Hematopoietic multipotent progenitor cell treated with erythropoietin and hydrocortisone succinate and interleukin-3 and kit ligand, for 15 days (in vitro differentiated cells): ENCODE measurements at regions not wholly inside any gene's neighbourhood (a gene's known extent, or its start where the extent isn't known, plus 50 kb on each side); places are given as distances from the start of the nearest gene placed in this dataset.
"Not testable (repeated sequence)": the region's sequence is repeated elsewhere in the genome, so short reads cannot be mapped to it uniquely, and the experiment has no call there.

Experiments
- DNase-seq: peaks from one replicate; pipeline ENCODE4 v3.0.0-alpha.2; 2015; ENCODE audit warnings: low spot score

GRCh38 chr9:31587146-31587545 is 797.3 kb upstream of the ACO1 start:
- no peak for DNase-seq

GRCh38 chr9:31588006-31588405 is 796.4 kb upstream of the ACO1 start:
- DNase-seq: no peak

- DNase-seq: no peak
These were observed 795.7 kb upstream of the ACO1 start for GRCh38 chr9:31588756-31589155.

- no peak for DNase-seq
These were observed 794.4 kb upstream of the ACO1 start for GRCh38 chr9:31590091-31590490.

GRCh38 chr9:31597086-31597485 is 787.4 kb upstream of the ACO1 start:
- DNase-seq: not testable (repeated sequence)

- DNase-seq: no peak
These were observed 786.5 kb upstream of the ACO1 start for GRCh38 chr9:31597977-31598376.

- DNase-seq: no peak
These were observed 782.8 kb upstream of the ACO1 start for GRCh38 chr9:31601666-31602065.

- DNase-seq: no peak
These were observed 779.9 kb upstream of the ACO1 start for GRCh38 chr9:31604531-31604930.

- DNase-seq: no peak
These were observed 779.3 kb upstream of the ACO1 start for GRCh38 chr9:31605164-31605563.

- DNase-seq: no peak
These were observed 777.8 kb upstream of the ACO1 start for GRCh38 chr9:31606678-31607077.

GRCh38 chr9:31608416-31608815 is 776.0 kb upstream of the ACO1 start:
- DNase-seq: no peak

GRCh38 chr9:31608881-31609280 is 775.6 kb upstream of the ACO1 start:
- DNase-seq: no peak

GRCh38 chr9:31612336-31613030 is 772.0 kb upstream of the ACO1 start:
- no peak for DNase-seq

- DNase-seq: no peak
These were observed 768.5 kb upstream of the ACO1 start for GRCh38 chr9:31615966-31616365.

- DNase-seq: no peak
These were observed 760.9 kb upstream of the ACO1 start for GRCh38 chr9:31623511-31623910.

- no peak for DNase-seq
These were observed 755.2 kb upstream of the ACO1 start for GRCh38 chr9:31629292-31629691.

GRCh38 chr9:31637265-31637664 is 747.2 kb upstream of the ACO1 start:
- no peak for DNase-seq

- DNase-seq: no peak
These were observed 746.6 kb upstream of the ACO1 start for GRCh38 chr9:31637861-31638260.

- DNase-seq: no peak
These were observed 745.0 kb upstream of the ACO1 start for GRCh38 chr9:31639451-31639850.

- no peak for DNase-seq
These were observed 715.1 kb upstream of the ACO1 start for GRCh38 chr9:31669311-31669710.

- no peak for DNase-seq
These were observed 713.4 kb upstream of the ACO1 start for GRCh38 chr9:31671011-31671410.

- no peak for DNase-seq
These were observed 710.2 kb upstream of the ACO1 start for GRCh38 chr9:31674264-31674663.

- DNase-seq: no peak
These were observed 707.0 kb upstream of the ACO1 start for GRCh38 chr9:31677415-31677814.

- no peak for DNase-seq
These were observed 706.6 kb upstream of the ACO1 start for GRCh38 chr9:31677877-31678276.

- no peak for DNase-seq
These were observed 701.3 kb upstream of the ACO1 start for GRCh38 chr9:31683116-31683515.
